ENCODE measurements at regions not wholly inside any gene's neighbourhood (a gene's known extent, or its start where the extent isn't known, plus 50 kb on each side); places are given as distances from the start of the nearest gene placed in this dataset.
"Not testable (repeated sequence)": the region's sequence is repeated elsewhere in the genome, so short reads cannot be mapped to it uniquely, and the experiment has no call there.

DNA sequence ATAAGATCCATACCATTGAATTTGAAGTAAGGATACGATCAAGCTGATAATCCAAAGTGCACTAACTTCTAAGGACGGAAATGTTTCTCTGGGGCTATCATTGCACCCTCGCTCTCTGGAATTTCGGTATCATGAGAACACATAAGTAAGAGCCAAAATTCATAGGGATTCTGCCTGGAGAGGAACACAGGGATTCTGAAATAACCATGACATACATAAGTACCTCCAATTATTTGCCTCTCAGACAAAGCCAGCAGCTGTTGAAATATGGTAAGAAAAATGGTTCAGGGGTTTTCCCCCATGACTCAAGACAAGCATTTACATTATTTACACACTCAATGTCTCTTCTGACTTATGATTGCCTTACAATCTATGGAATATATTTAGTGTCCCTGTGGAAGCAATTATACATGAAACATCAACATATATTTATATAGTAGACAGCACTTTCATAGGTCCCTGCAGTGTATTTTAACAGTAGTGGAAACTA, 1123.6 kb upstream of the SEL1L start:
- H3K4me3 ChIP-seq (ENCODE audit: low read depth, low read length) = no peak overlapping the region
- TF ChIP-seq, protein P1, sequence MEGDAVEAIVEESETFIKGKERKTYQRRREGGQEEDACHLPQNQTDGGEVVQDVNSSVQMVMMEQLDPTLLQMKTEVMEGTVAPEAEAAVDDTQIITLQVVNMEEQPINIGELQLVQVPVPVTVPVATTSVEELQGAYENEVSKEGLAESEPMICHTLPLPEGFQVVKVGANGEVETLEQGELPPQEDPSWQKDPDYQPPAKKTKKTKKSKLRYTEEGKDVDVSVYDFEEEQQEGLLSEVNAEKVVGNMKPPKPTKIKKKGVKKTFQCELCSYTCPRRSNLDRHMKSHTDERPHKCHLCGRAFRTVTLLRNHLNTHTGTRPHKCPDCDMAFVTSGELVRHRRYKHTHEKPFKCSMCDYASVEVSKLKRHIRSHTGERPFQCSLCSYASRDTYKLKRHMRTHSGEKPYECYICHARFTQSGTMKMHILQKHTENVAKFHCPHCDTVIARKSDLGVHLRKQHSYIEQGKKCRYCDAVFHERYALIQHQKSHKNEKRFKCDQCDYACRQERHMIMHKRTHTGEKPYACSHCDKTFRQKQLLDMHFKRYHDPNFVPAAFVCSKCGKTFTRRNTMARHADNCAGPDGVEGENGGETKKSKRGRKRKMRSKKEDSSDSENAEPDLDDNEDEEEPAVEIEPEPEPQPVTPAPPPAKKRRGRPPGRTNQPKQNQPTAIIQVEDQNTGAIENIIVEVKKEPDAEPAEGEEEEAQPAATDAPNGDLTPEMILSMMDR (IDR thresholded peaks at IDR 0.05; ENCODE audit: insufficient read depth, low read depth, low read length, missing control alignments) = no peak
- no peak for DNase-seq (ENCODE audit: low read depth)

DNA sequence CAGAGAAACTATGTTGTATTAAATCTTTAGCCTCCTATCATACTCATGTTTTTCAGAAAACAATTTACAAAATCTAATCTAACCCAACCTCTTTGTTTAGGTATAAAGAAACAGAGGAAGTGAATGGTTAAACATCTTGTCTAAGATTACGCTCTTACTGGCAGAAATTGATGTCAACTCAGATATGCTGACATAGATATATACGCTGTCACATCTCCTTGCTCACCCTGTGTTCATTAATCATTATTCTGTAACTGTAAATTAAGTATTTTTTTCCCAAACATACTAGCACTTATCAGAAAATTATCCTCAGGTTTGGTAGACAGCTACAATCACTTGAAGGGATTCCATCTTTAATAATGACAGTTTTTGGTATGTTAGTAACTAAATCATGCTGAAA, 1127.6 kb upstream of the SEL1L start:
- H3K4me3 ChIP-seq (ENCODE audit: low read depth, low read length) = no peak overlapping the region
- TF ChIP-seq, protein P1 (IDR thresholded peaks at IDR 0.05; ENCODE audit: insufficient read depth, low read depth, low read length, missing control alignments) = no peak
- DNase-seq (ENCODE audit: low read depth) = no peak

DNA sequence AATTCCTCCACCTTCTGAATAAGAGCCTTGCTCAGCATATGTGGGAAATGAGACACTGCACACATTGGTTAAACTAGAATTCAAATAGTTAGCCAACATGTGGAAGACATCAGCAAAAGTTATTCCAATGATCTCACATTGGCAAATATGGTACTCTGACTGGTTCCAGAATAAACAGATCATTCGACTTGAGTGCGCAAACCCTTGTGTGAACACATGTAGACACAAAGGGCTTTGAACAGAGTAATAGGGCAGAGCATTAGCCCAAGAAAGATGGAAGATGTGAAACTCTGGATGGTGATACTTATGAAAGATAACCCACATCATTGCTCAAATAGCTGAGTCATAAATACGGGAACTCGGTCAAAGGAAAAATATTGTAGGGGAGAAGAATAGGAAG, 1133.4 kb upstream of the SEL1L start:
- no peak for DNase-seq (ENCODE audit: low read depth)
- H3K4me3 ChIP-seq (ENCODE audit: low read depth, low read length) = no peak overlapping the region
- TF ChIP-seq, protein P1 (IDR thresholded peaks at IDR 0.05; ENCODE audit: insufficient read depth, low read depth, low read length, missing control alignments) = no peak

DNA sequence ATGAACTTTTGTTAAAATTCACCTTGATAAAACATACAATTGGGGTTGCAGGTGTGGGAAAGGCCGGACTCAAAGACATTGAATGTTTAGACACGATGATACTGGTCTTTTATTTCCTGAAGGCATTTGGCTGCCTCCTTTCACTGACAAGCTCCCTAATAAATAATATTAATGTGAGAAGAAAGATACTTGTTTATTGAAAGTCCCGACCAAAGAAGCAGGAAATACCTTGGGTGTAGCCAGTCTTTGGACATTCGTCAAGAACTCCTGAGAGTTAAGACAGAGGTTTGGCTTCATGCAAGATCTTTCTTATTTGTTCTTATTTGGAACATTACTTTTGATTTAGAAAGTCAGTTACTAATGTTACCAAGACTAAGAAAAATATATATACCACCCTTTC, 1133.8 kb upstream of the SEL1L start:
- TF ChIP-seq, protein P1 (IDR thresholded peaks at IDR 0.05; ENCODE audit: insufficient read depth, low read depth, low read length, missing control alignments) = no peak
- no peak overlapping the region for H3K4me3 ChIP-seq (ENCODE audit: low read depth, low read length)
- no peak for DNase-seq (ENCODE audit: low read depth)

DNA sequence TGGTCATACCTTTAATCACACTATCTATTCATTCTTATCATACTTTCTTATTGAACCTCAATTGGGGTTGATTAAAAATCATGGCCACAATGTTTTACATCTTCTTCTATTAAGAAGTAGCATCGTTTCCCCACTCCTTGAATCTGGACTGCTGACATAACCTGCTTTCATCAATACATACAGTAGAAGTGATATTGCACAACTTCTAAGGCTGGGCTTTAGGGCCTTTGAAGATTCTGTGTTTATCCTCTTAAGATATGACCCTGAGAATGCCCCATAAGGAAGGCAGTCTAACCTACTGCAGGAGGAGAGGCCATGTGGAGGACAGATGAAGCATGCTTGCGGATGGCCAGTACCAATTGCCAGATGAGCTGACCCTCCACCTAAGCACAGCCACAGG, 1142.8 kb upstream of the SEL1L start:
- no peak for DNase-seq (ENCODE audit: low read depth)
- TF ChIP-seq, protein P1 (IDR thresholded peaks at IDR 0.05; ENCODE audit: insufficient read depth, low read depth, low read length, missing control alignments) = no peak
- no peak overlapping the region for H3K4me3 ChIP-seq (ENCODE audit: low read depth, low read length)

DNA sequence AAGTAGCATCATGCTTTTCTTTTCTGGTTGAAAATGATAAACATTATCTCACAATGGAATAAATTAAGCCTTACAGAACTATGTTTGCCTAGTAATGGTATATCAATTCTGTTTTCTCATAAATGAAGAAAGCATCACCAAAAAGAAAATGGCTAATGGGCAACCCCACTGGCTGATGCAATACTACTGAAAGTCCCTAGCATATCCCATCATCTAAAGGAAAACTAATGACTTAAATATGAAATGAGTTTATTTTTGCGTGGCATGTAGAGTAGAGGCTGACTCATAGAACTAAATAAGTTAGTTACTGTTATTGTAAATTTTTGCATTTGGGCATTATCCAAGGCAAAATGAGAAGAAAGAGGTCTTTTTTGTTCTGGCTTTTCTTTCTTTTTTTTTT, 1156.3 kb upstream of the SEL1L start:
- H3K4me3 ChIP-seq (ENCODE audit: low read depth, low read length) = no peak overlapping the region
- no peak for DNase-seq (ENCODE audit: low read depth)
- TF ChIP-seq, protein P1 (IDR thresholded peaks at IDR 0.05; ENCODE audit: insufficient read depth, low read depth, low read length, missing control alignments) = no peak

DNA sequence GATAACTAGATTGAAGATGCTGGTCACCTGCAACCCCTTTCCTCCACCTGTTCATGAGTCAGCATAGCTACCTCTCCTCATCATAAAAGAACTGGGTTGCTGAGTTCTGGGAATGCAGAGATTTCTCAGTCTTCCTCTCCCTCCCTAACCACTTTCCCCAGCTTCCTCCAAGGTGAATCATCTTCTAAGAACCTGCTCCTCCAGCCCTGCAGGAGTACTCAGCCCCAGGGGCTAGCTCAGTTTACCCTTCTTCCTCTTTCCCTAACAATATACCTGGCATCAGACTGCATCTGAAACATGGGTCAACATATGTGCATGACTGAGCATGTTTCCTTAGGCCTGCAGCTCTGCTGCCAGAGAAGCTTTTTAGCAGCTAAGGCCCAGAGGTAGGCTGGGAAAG, 1157.5 kb upstream of the SEL1L start:
- DNase-seq (ENCODE audit: low read depth); H3K4me3 ChIP-seq (ENCODE audit: low read depth, low read length): not testable (repeated sequence)

Data from GM12865 (cell line).